HepG2 (cell line): ENCODE measurements at regions not wholly inside any gene's neighbourhood (a gene's known extent, or its start where the extent isn't known, plus 50 kb on each side); places are given as distances from the start of the nearest gene placed in this dataset.
A peak's percentile ranks its signal among the peaks of the same experiment; 100 is the strongest.

Source experiments
- ATAC-seq: fragments of 200-7000 bp; cut with Tn5 transposase; 3 replicates; pipeline ENCODE4 v1.9.1; 2020; ENCODE audit warnings: mild to moderate bottlenecking, moderate library complexity
- BruUV-seq: library from RNA; stranded (reverse); fragments of 400-500 nt; replicated peaks from 2 replicates; lab custom pipeline; 2021; lab: Mats Ljungman, UMichigan
- CTCF ChIA-PET: fragments of 300-600 bp; formaldehyde crosslinking; extraction: SDS; loops from one replicate; lab custom pipeline; 2021; ENCODE audit warnings: low total read pairs, inconsistent platforms, low intra/inter-chr PET ratio; lab: Yijun Ruan, JAX
- POLR2A ChIA-PET: fragments of 350-600 bp; sonication (Branson Sonifier 250); formaldehyde crosslinking; loops from one replicate; lab custom pipeline; 2020; ENCODE audit warnings: antibody characterized with exemption, inconsistent platforms; lab: Yijun Ruan, JAX
- DNase-seq: peaks from one replicate; pipeline ENCODE4 v3.0.0-alpha.2; 2015; ENCODE audit warnings: low spot score
- FAIRE-seq: peaks from 3 replicates; lab custom pipeline; 2011; peaks lifted over from hg19 to GRCh38; lab: Jason Lieb, UNC
- H2AFZ ChIP-seq: one replicate; pipeline ENCODE4 v1.6.1; 2011; ENCODE audit warnings: low read length, inconsistent platforms
- H3K27ac ChIP-seq: fragments of 300-600 bp; 3 replicates; pipeline ENCODE4 v1.8.0; 2011; ENCODE audit warnings: mixed run types, mild to moderate bottlenecking, mixed read lengths, low read length, inconsistent platforms; ENCODE audit not compliant: insufficient read depth; ENCODE audit errors: extremely low read length
- H3K27me3 ChIP-seq, 2 experiments: fragments of 200-600 bp in 1 of 2; 2 replicates in 1 of 2; 3 replicates in 1 of 2; pipeline versions ENCODE4 v1.6.0 to v1.8.0; 2011; ENCODE audit warnings: low read length in 2 of 2, mild to moderate bottlenecking in 2 of 2, moderate library complexity in 2 of 2, inconsistent platforms in 1 of 2; ENCODE audit not compliant: insufficient read depth in 2 of 2, control insufficient read depth in 1 of 2
- H3K36me3 ChIP-seq, 2 experiments: fragments of 200-600 bp in 1 of 2; replicated peaks in 1 of 2; 2 replicates in 1 of 2; 3 replicates in 1 of 2; pipeline versions ENCODE4 v1.5.1 to v1.8.0; 2011; ENCODE audit warnings: low read length in 2 of 2, inconsistent platforms in 1 of 2; ENCODE audit not compliant: insufficient read depth in 2 of 2, control insufficient read depth in 1 of 2
- H3K4me1 ChIP-seq: 2 replicates; pipeline ENCODE4 v1.5.1; 2012; ENCODE audit warnings: low read length, inconsistent platforms; ENCODE audit not compliant: insufficient read depth
- H3K4me2 ChIP-seq: 2 replicates; pipeline ENCODE4 v1.6.0; 2011; ENCODE audit warnings: low read depth, low read length, inconsistent platforms
- H3K4me3 ChIP-seq, 3 experiments: fragments of 200-600 bp in 1 of 3; sonication (generic), shearing (Covaris generic) in 1 of 3; replicated peaks in 1 of 3; 2 replicates each; pipeline ENCODE4 v1.5.1; 2011 to 2016; ENCODE audit warnings: low read length in 3 of 3, inconsistent platforms in 2 of 3, low read depth in 2 of 3, mild to moderate bottlenecking in 2 of 3, control low read depth in 1 of 3, mixed read lengths in 1 of 3; ENCODE audit not compliant: insufficient read depth in 1 of 3
- H3K79me2 ChIP-seq: one replicate; pipeline ENCODE4 v1.6.1; 2011; ENCODE audit warnings: low read length, inconsistent platforms; ENCODE audit not compliant: insufficient read depth
- H3K9ac ChIP-seq: 2 replicates; pipeline ENCODE4 v1.6.0; 2011; ENCODE audit warnings: mild to moderate bottlenecking, low read depth, low read length, inconsistent platforms; ENCODE audit not compliant: insufficient read depth
- H3K9me3 ChIP-seq: 2 replicates; pipeline ENCODE4 v1.5.1; 2012; ENCODE audit warnings: mild to moderate bottlenecking, low read length
- H4K20me1 ChIP-seq: 2 replicates; pipeline ENCODE4 v1.6.0; 2011; ENCODE audit warnings: inconsistent platforms, mild to moderate bottlenecking, low read length, moderate library complexity; ENCODE audit not compliant: insufficient read depth
- ATF5 ChIP-seq: sonication (generic); formaldehyde crosslinking; IDR thresholded peaks from 2 replicates; pipeline ENCODE4 v1.4.0; 2020; ENCODE audit warnings: mild to moderate bottlenecking, low read depth, missing genetic modification reagents
- E2F1 ChIP-seq: sonication (generic); formaldehyde crosslinking; IDR thresholded peaks from 2 replicates; pipeline ENCODE4 v1.5.0; 2020; ENCODE audit warnings: missing genetic modification reagents
- HOXD1 ChIP-seq: sonication (generic); formaldehyde crosslinking; IDR thresholded peaks from 2 replicates; pipeline ENCODE4 v1.5.0; 2020; ENCODE audit warnings: missing genetic modification reagents
- SRF ChIP-seq: IDR thresholded peaks from 2 replicates; pipeline ENCODE4 v1.6.1; 2011; ENCODE audit warnings: mild to moderate bottlenecking, low read depth, low read length, moderate library complexity
- ZHX1 ChIP-seq: sonication (generic); formaldehyde crosslinking; IDR thresholded peaks from 2 replicates; pipeline ENCODE4 v1.8.1; 2022; ENCODE audit warnings: low read depth, mild to moderate bottlenecking, missing genetic modification reagents
- ZNF570 ChIP-seq: sonication (generic); formaldehyde crosslinking; IDR thresholded peaks from 2 replicates; pipeline ENCODE4 v1.4.0; 2020; ENCODE audit warnings: mild to moderate bottlenecking, missing genetic modification reagents, borderline replicate concordance
- ZNF790 ChIP-seq: sonication (generic); formaldehyde crosslinking; IDR thresholded peaks from 2 replicates; pipeline ENCODE4 v1.8.0; 2022; ENCODE audit warnings: missing genetic modification reagents, mild to moderate bottlenecking, borderline replicate concordance
- WGBS: methylation state at CpG from one replicate; pipeline ENCODE4 v1.1.6; 2017; ENCODE audit warnings: low lambda C conversion rate; 5-methylcytosine and 5-hydroxymethylcytosine counted together
- in situ Hi-C: cut with HindIII; loops from 2 replicates; pipeline ENCODE4 v1.10.0; 2017; ENCODE audit warnings: low pct_unique_long_range_greater_than_20kb; ENCODE audit not compliant: extremely low pct_ligation_motif_present
- intact Hi-C: fragments of 100-400 bp; cut with micrococcal nuclease; formaldehyde crosslinking; loops from one replicate; pipeline ENCODE4 v1.10.0; 2022; ENCODE audit not compliant: unreplicated experiment

- TF ChIP-seq ZHX1 (CRISPR knock-in tag) (no peak), ATF5 (CRISPR knock-in tag) (no peak)
Measured at GRCh38 chr2:187826023-187826422, 271.8 kb upstream of the TFPI start (continued).

GRCh38 chr2:187834787-187835186 lies 280.6 kb upstream of the TFPI start:
- ChIA-PET CTCF (no interaction called here), POLR2A (no interaction called here)
- DNase-seq (no peak), FAIRE-seq (no peak), ATAC-seq (peak; percentile 54)
- H4K20me1 ChIP-seq, result no peaks in the 10 kb centered on the region
- H3K4me3 ChIP-seq, result no peak overlapping the region
- in situ Hi-C loops (loop anchor here (25.0 kb wide), 1 partner anchor 972 kb away; no protein-coding TSS in a partner anchor), intact Hi-C loops (no loop called here)
- H3K9ac ChIP-seq, result no peak overlapping the region
- no peak overlapping the region for H3K27ac ChIP-seq
- no peak overlapping the region for H3K4me2 ChIP-seq
- no peak for TF ChIP-seq SRF
- no peak for TF ChIP-seq HOXD1 (CRISPR knock-in tag)
- no peak for TF ChIP-seq ZNF790 (CRISPR knock-in tag)
- no peak for TF ChIP-seq ZNF570 (CRISPR knock-in tag)
- no peak for TF ChIP-seq E2F1 (CRISPR knock-in tag)
- WGBS, result 12% methylated on average over 5 of the region's 5 CpGs
- H3K4me1 ChIP-seq, result no peaks in the 10 kb centered on the region
- H3K9me3 ChIP-seq, result no peaks in the 10 kb centered on the region
- H3K27me3 ChIP-seq, result 0 out of 5 replicates have a peak, but pooled peaks cover 0 to 3% of the 10 kb centered on the region in 2 experiments
- no peaks in the 10 kb centered on the region for H3K79me2 ChIP-seq
- no peak overlapping the region for H2AFZ ChIP-seq
- H3K36me3 ChIP-seq, result no peaks in the 10 kb centered on the region
- BruUV-seq, result no TSS peak
